Panc1 (cell line): ENCODE measurements at regions not wholly inside any gene's neighbourhood (a gene's known extent, or its start where the extent isn't known, plus 50 kb on each side); places are given as distances from the start of the nearest gene placed in this dataset.

ENCODE experiments used
- CTCF ChIP-seq: fragments of 450-650 bp; IDR thresholded peaks from 2 replicates; pipeline ENCODE4 v1.5.1; 2017; ENCODE audit warnings: mild to moderate bottlenecking
- POLR2AphosphoS5 ChIP-seq: IDR thresholded peaks from 2 replicates; pipeline ENCODE4 v1.6.1; 2012; ENCODE audit warnings: mild to moderate bottlenecking, low read depth, low read length, moderate library complexity
- REST ChIP-seq, 2 experiments: IDR thresholded peaks; 2 replicates each; pipeline ENCODE4 v1.6.1; 2011 to 2012; ENCODE audit warnings: low read depth in 2 of 2, control low read depth in 1 of 2, low read length in 1 of 2, mild to moderate bottlenecking in 1 of 2, moderate library complexity in 1 of 2; ENCODE audit not compliant: insufficient read depth in 1 of 2
- SIN3A ChIP-seq: IDR thresholded peaks from 2 replicates; pipeline ENCODE4 v1.6.1; 2012; ENCODE audit warnings: low read depth, mild to moderate bottlenecking, low read length, moderate library complexity, borderline replicate concordance; ENCODE audit not compliant: insufficient read depth

- no peak for TF ChIP-seq CTCF
- no peak for TF ChIP-seq POLR2AphosphoS5
- no peak for TF ChIP-seq REST (IDR thresholded peaks at IDR 0.05; ENCODE audit: insufficient read depth in 1 of 2, low read depth in 2 of 2, low read length in 1 of 2)
- TF ChIP-seq SIN3A: no peak
These were observed 295.6 kb upstream of the DLGAP1 start for GRCh38 chr18:4750393-4751346.
